Endometrial microvascular endothelial cells (primary cell): ENCODE measurements at regions not wholly inside any gene's neighbourhood (a gene's known extent, or its start where the extent isn't known, plus 50 kb on each side); places are given as distances from the start of the nearest gene placed in this dataset.
"Not testable (repeated sequence)": the region's sequence is repeated elsewhere in the genome, so short reads cannot be mapped to it uniquely, and the experiment has no call there.

Experiments
- in situ Hi-C: cut with HindIII; loops from 2 replicates; pipeline ENCODE4 v1.10.0; 2017; ENCODE audit warnings: low sequenced_read_pairs, low pct_unique_long_range_greater_than_20kb; ENCODE audit errors: inconsistent ontology term

- in situ Hi-C loops = loop anchor here (10.0 kb wide), 1 partner anchor 52 kb away; no protein-coding TSS in a partner anchor
These were observed 106.0 kb downstream of the COPRS start for GRCh38 chr17:31753011-31753410.

GRCh38 chr17:31752584-31752983 lies 106.5 kb downstream of the COPRS start:
- in situ Hi-C loops = loop anchor here (10.0 kb wide), 1 partner anchor 52 kb away; no protein-coding TSS in a partner anchor

- in situ Hi-C loops = loop anchor here (10.0 kb wide), 1 partner anchor 54 kb away; no protein-coding TSS in a partner anchor
These were observed 108.5 kb downstream of the COPRS start for GRCh38 chr17:31750578-31750977.

- in situ Hi-C loops = no loop called here
These were observed 110.2 kb downstream of the COPRS start for GRCh38 chr17:31748881-31749280.

GRCh38 chr17:31746884-31747495 lies 112.1 kb downstream of the COPRS start:
- in situ Hi-C loops = no loop called here

GRCh38 chr17:31745964-31746600 lies 113.0 kb downstream of the COPRS start:
- in situ Hi-C loops = no loop called here

GRCh38 chr17:31744511-31744951 lies 114.5 kb downstream of the COPRS start:
- in situ Hi-C loops = no loop called here

GRCh38 chr17:31743797-31744196 lies 115.2 kb downstream of the COPRS start:
- in situ Hi-C loops = no loop called here

GRCh38 chr17:31741371-31741770 lies 117.7 kb downstream of the COPRS start:
- in situ Hi-C loops = no loop called here

GRCh38 chr17:31740611-31741082 lies 118.4 kb downstream of the COPRS start:
- in situ Hi-C loops = no loop called here

GRCh38 chr17:31738996-31739699 lies 119.9 kb downstream of the COPRS start:
- in situ Hi-C loops = no loop called here

GRCh38 chr17:31738488-31738887 lies 120.6 kb downstream of the COPRS start:
- in situ Hi-C loops = no loop called here

GRCh38 chr17:31738067-31738466 lies 121.0 kb downstream of the COPRS start:
- in situ Hi-C loops = no loop called here

GRCh38 chr17:31736855-31737625 lies 122.0 kb downstream of the COPRS start:
- in situ Hi-C loops = no loop called here

- in situ Hi-C loops = no loop called here
These were observed 125.7 kb downstream of the COPRS start for GRCh38 chr17:31733326-31733725.

GRCh38 chr17:31731585-31732154 lies 127.4 kb downstream of the COPRS start:
- in situ Hi-C loops = not testable (repeated sequence)

GRCh38 chr17:31731118-31731517 lies 127.9 kb downstream of the COPRS start:
- in situ Hi-C loops = no loop called here

- in situ Hi-C loops = loop anchor here (10.0 kb wide), 1 partner anchor 128 kb away; the partner anchor contains the start of gene COPRS
These were observed 132.0 kb downstream of the COPRS start for GRCh38 chr17:31726980-31727427.
